Suprapubic skin (tissue), 4 donors: ENCODE measurements at regions not wholly inside any gene's neighbourhood (a gene's known extent, or its start where the extent isn't known, plus 50 kb on each side); places are given as distances from the start of the nearest gene placed in this dataset.
"Not testable (repeated sequence)": the region's sequence is repeated elsewhere in the genome, so short reads cannot be mapped to it uniquely, and the experiment has no call there.

Experiments
- DNase-seq, 2 donors: peaks; one replicate each; pipeline ENCODE4 v3.0.0-alpha.2; 2019; ENCODE audit warnings: low spot score in 2 of 2
- H3K27ac ChIP-seq: fragments of 200-600 bp; sonication (generic); one replicate; pipeline ENCODE4 v1.5.1; 2019
- H3K27me3 ChIP-seq: fragments of 200-600 bp; sonication (generic); one replicate; pipeline ENCODE4 v1.5.1; 2019
- H3K36me3 ChIP-seq: fragments of 200-600 bp; sonication (generic); one replicate; pipeline ENCODE4 v1.5.1; 2019
- H3K4me1 ChIP-seq: fragments of 200-600 bp; sonication (generic); one replicate; pipeline ENCODE4 v1.5.1; 2019
- H3K4me3 ChIP-seq: fragments of 200-600 bp; sonication (generic); one replicate; pipeline ENCODE4 v1.5.1; 2019; ENCODE audit warnings: mild to moderate bottlenecking
- H3K9me3 ChIP-seq: fragments of 200-600 bp; sonication (generic); one replicate; pipeline ENCODE4 v1.5.1; 2019
- EP300 ChIP-seq: sonication (generic); formaldehyde crosslinking; IDR thresholded peaks from one replicate; pipeline ENCODE4 v1.6.1; 2017; ENCODE audit warnings: antibody characterized with exemption
- POLR2A ChIP-seq, 2 donors: fragments of 450-650 bp; IDR thresholded peaks; one replicate each; pipeline ENCODE4 v1.6.1; 2017; ENCODE audit warnings: antibody characterized with exemption in 2 of 2, mild to moderate bottlenecking in 2 of 2, moderate library complexity in 2 of 2
- POLR2AphosphoS5 ChIP-seq, 3 donors: sonication (generic); formaldehyde crosslinking; IDR thresholded peaks; one replicate each; pipeline ENCODE4 v1.6.1; 2017; ENCODE audit warnings: antibody characterized with exemption in 3 of 3
- WGBS: methylation state at CpG from one replicate; pipeline ENCODE4 v1.1.5; 2018; 5-methylcytosine and 5-hydroxymethylcytosine counted together
- TF ChIP-seq, protein P1 (sequence below), 2 donors: fragments of 200-600 bp in 1 of 2; fragments of 450-650 bp in 1 of 2; sonication (generic) in 1 of 2; IDR thresholded peaks; one replicate each; pipeline ENCODE4 v1.5.1; 2016 to 2019; ENCODE audit warnings: antibody characterized with exemption in 2 of 2, mild to moderate bottlenecking in 1 of 2, moderate library complexity in 1 of 2

DNA sequence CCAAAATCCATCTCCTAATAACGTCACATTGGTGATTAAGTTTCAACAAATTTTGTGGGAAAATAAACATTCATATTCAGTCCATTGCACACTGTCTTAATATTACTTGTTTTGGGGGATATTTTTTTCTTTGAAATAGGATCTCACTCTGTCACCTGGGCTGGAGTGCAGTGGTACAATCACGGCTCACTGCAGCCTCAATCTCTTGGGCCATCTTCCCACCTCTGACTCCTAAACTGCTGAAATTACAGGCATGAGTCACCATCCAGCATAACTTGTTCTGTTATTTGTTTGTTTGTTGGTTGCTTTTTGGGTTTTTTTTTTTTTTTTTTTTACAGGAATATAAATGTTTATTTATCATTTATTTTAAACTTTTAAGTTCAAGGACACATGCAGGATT lies 556.1 kb upstream of the SLITRK6 start:
- no peak overlapping the region for H3K4me3 ChIP-seq
- H3K9me3 ChIP-seq = no peaks in the 10 kb centered on the region
- no peak overlapping the region for H3K27ac ChIP-seq
- TF ChIP-seq POLR2AphosphoS5 (IDR thresholded peaks at IDR 0.05) (no peak), POLR2A (IDR thresholded peaks at IDR 0.05) (no peak), EP300 (no peak)
- TF ChIP-seq, protein P1, sequence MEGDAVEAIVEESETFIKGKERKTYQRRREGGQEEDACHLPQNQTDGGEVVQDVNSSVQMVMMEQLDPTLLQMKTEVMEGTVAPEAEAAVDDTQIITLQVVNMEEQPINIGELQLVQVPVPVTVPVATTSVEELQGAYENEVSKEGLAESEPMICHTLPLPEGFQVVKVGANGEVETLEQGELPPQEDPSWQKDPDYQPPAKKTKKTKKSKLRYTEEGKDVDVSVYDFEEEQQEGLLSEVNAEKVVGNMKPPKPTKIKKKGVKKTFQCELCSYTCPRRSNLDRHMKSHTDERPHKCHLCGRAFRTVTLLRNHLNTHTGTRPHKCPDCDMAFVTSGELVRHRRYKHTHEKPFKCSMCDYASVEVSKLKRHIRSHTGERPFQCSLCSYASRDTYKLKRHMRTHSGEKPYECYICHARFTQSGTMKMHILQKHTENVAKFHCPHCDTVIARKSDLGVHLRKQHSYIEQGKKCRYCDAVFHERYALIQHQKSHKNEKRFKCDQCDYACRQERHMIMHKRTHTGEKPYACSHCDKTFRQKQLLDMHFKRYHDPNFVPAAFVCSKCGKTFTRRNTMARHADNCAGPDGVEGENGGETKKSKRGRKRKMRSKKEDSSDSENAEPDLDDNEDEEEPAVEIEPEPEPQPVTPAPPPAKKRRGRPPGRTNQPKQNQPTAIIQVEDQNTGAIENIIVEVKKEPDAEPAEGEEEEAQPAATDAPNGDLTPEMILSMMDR (IDR thresholded peaks at IDR 0.05) = no peak
- H3K27me3 ChIP-seq = no peaks in the 10 kb centered on the region
- no peaks in the 10 kb centered on the region for H3K36me3 ChIP-seq
- WGBS = 54% methylated on average over 2 of the region's 2 CpGs
- DNase-seq = no peak
- no peaks in the 10 kb centered on the region for H3K4me1 ChIP-seq

DNA sequence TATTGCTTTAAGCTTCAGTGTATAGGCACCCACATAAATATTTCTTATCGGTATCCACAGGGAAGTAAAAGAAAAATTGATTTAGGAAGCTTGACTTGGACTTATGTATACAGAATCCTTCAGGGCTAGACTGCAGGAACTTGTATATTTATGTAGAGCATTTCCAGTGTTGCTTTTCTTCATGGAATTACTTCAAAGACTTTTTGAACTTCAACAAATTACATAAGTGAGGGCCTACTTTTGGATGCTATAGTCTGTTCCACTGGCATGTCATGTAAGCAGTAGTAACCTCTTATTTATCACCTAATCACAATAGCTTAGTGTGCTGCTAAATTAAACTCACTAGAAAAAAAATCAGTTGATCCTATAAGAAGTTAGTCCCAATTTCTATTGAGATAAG lies 557.9 kb upstream of the SLITRK6 start:
- no peak for DNase-seq
- no peaks in the 10 kb centered on the region for H3K36me3 ChIP-seq
- H3K4me1 ChIP-seq = no peaks in the 10 kb centered on the region
- no peaks in the 10 kb centered on the region for H3K9me3 ChIP-seq
- WGBS = 69% methylated on average over 1 of the region's 1 CpG
- H3K27ac ChIP-seq = no peak overlapping the region
- H3K27me3 ChIP-seq = no peaks in the 10 kb centered on the region
- no peak overlapping the region for H3K4me3 ChIP-seq
- TF ChIP-seq, protein P1 (IDR thresholded peaks at IDR 0.05) = no peak
- no peak for TF ChIP-seq POLR2AphosphoS5 (IDR thresholded peaks at IDR 0.05)
- no peak for TF ChIP-seq POLR2A (IDR thresholded peaks at IDR 0.05)
- no peak for TF ChIP-seq EP300

DNA sequence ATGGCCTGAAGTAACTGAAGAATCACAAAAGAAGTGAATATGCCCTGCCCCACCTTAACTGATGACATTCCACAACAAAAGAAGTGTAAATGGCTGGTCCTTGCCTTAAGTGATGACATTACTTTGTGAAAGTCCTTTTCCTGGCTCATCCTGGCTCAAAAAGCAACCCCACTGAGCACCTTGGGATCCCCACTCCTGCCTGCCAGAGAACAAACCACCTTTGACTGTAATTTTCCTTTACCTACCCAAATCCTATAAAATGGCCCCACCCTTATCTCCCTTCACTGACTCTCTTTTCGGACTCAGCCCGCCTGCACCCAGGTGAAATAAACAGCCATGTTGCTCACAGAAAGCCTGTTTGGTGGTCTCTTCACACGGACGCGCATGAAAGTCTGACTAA lies 564.5 kb upstream of the SLITRK6 start:
- not testable (repeated sequence) for H3K9me3 ChIP-seq, H3K27ac ChIP-seq, H3K4me1 ChIP-seq, H3K4me3 ChIP-seq, H3K36me3 ChIP-seq, H3K27me3 ChIP-seq, DNase-seq
- 97% methylated on average over 4 of the region's 5 CpGs for WGBS

DNA sequence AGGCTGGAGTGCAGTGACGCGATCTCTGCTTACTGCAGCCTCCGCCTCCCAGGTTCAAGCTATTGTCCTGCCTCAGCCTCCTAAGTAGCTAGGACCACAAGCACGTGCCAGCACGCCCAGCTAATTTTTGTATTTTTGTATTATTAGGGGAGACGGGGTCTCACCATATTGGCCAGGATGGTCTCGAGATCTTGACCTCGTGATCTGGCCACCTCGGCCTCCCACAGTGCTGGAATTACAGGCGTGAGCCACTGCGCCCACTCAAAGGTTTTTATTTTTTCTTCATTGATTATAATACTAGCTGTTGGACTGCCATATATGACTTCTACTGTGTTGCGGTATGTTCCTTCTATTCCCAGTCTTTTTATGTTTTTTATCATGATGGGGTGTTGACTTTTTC lies 569.7 kb upstream of the SLITRK6 start:
- WGBS = 93% methylated on average over 12 of the region's 12 CpGs
- Histone ChIP-seq H3K36me3 (no peaks in the 10 kb centered on the region), H3K4me1 (no peaks in the 10 kb centered on the region), H3K4me3 (no peak overlapping the region), H3K27ac (no peak overlapping the region), H3K27me3 (no peaks in the 10 kb centered on the region), H3K9me3 (peaks cover 3% of the 10 kb centered on the region)
- DNase-seq = no peak
- TF ChIP-seq, protein P1 (IDR thresholded peaks at IDR 0.05) = no peak
- TF ChIP-seq EP300 (no peak), POLR2AphosphoS5 (IDR thresholded peaks at IDR 0.05) (no peak), POLR2A (IDR thresholded peaks at IDR 0.05) (no peak)

DNA sequence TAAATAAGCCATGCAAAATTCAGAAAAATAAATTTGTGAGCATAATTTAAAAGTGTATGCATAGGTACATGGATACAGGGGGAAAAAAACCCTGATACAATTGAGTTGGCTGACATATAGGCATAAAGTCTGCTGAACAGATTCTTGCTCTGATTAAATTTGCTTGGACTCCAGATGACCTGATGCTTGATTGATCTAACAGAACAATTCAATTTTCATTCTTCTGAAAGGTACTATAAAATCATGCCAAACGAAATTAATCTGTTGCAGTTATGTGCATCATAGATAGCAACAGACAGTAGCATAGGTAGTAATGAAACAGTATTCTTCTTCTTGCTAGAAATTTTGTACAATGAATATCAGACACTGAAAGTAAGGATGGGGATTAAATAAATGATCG lies 578.2 kb upstream of the SLITRK6 start:
- H3K9me3 ChIP-seq = no peaks in the 10 kb centered on the region
- H3K27ac ChIP-seq = no peak overlapping the region
- no peak overlapping the region for H3K4me3 ChIP-seq
- no peaks in the 10 kb centered on the region for H3K27me3 ChIP-seq
- TF ChIP-seq, protein P1 (IDR thresholded peaks at IDR 0.05) = no peak
- TF ChIP-seq EP300 (no peak), POLR2A (IDR thresholded peaks at IDR 0.05) (no peak), POLR2AphosphoS5 (IDR thresholded peaks at IDR 0.05) (no peak)
- 29% methylated on average over 2 of the region's 2 CpGs for WGBS
- H3K36me3 ChIP-seq = no peaks in the 10 kb centered on the region
- no peak for DNase-seq
- no peaks in the 10 kb centered on the region for H3K4me1 ChIP-seq

DNA sequence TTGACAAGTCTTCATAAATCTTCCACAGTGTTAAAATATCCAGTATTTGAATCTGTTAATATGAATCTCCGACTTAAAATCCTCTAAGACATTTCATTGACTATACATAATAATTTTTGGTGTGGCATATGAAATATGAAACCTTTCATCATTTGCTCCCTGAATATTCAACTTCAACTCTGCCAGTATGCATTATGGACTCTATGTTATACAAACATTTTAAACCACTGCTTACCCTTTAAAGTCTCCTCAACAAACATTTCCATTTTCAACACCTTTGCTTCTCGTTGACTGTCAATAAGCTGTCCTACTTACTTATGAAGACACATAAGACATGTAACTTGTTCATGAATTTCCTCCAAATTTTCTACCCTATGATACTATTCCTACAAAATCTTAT lies 579.4 kb upstream of the SLITRK6 start:
- Histone ChIP-seq H3K27me3 (no peaks in the 10 kb centered on the region), H3K4me3 (no peak overlapping the region), H3K36me3 (no peaks in the 10 kb centered on the region), H3K9me3 (no peaks in the 10 kb centered on the region), H3K4me1 (no peaks in the 10 kb centered on the region), H3K27ac (no peak overlapping the region)
- DNase-seq = no peak
- no peak for TF ChIP-seq POLR2AphosphoS5 (IDR thresholded peaks at IDR 0.05)
- TF ChIP-seq, protein P1 (IDR thresholded peaks at IDR 0.05) = no peak
- no peak for TF ChIP-seq POLR2A (IDR thresholded peaks at IDR 0.05)
- no peak for TF ChIP-seq EP300
- 55% methylated on average over 2 of the region's 2 CpGs for WGBS
